HG03571 (cell line): ENCODE measurements at regions not wholly inside any gene's neighbourhood (a gene's known extent, or its start where the extent isn't known, plus 50 kb on each side); places are given as distances from the start of the nearest gene placed in this dataset.
A peak's percentile ranks its signal among the peaks of the same experiment; 100 is the strongest.

ENCODE experiments used
- ATAC-seq: cut with Tn5 transposase; IDR thresholded peaks from one replicate; pipeline ENCODE4 v1.9.1; 2021; ENCODE audit not compliant: unreplicated experiment

DNA sequence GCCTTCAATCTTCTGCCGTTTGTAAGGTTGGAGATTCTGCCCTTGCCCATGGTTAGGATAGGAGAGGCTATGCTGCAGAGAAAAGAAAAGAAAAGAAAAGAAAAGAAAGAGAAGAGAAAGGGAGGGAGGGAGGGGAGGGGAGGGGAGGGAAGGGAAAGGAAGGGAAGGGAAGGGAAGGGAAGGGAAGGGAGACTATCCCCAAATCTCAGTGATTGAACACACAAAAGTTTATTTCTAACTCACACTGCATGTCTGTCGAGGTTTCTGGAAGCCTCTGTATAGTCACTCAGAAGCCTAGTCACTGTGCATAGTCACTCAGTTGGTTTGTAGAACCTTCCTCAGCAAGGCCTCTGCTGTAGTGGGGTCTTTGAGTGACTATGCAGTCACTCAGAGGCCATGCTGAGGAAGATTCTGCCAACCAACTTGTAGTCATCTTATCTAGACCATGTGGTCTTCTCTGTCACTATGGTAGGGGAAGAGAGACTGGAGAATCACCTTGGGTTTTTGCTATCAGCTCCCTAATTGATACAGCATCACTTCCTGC is 52.3 kb upstream of the ABCC9 start:
- ATAC-seq: no peak

DNA sequence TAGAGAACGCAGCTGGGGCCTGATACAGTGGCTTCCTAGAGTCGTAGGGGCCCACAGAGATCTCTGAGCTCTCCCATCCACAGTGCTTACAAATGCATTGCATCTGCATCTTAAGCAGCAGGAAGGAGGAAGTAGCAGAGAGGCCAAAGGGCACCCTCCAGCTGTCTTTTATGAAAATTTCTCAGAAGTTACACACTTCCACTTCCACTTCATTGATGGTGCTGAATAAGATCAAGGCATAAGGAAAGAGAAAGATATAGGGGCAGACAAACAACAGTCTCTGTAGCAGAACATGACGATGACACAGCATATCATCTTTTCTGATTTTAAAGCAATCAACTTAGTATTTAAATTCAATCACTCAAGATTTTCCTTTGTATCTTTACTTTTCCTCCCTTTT is 51.6 kb upstream of the ABCC9 start:
- ATAC-seq: peak; percentile 60

- no peak for ATAC-seq
Measured at GRCh38 chr12:21991526-21991925, 50.3 kb upstream of the ABCC9 start.
